ENCODE measurements at regions not wholly inside any gene's neighbourhood (a gene's known extent, or its start where the extent isn't known, plus 50 kb on each side); places are given as distances from the start of the nearest gene placed in this dataset.

DNA sequence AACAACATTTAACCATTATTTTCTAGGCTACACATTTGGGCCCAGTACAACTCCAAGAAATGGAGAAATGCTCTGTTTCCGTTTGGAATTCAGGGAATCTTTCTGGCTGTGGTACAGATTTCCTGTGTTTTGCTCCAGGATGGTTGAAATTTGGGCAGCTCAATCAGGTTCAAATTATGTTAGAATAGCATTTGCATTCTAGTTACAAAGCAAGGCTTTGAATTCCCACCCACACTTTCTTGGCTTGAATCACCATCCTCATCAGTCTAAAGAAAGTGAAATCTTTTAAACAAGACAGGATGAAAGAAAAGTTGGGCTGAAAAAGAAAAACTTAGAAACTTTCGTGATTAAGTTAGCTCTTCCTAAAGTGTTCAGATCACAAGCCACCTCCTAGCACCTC is 98.1 kb upstream of the VCX3B start:
- DNase-seq (ENCODE audit: low read depth, low spot score), result no peak
- Mint-ChIP-seq H3K27ac (ENCODE audit: unreplicated experiment) (no peak overlapping the region), H3K4me1 (peaks cover 11% of the 10 kb centered on the region), H3K4me3 (no peak overlapping the region), H3K9me3 (peaks cover 4% of the 10 kb centered on the region), H3K27me3 (ENCODE audit: low read depth) (no peaks in the 10 kb centered on the region), H3K36me3 (ENCODE audit: low read depth) (no peaks in the 10 kb centered on the region)
- TF ChIP-seq, protein P1, sequence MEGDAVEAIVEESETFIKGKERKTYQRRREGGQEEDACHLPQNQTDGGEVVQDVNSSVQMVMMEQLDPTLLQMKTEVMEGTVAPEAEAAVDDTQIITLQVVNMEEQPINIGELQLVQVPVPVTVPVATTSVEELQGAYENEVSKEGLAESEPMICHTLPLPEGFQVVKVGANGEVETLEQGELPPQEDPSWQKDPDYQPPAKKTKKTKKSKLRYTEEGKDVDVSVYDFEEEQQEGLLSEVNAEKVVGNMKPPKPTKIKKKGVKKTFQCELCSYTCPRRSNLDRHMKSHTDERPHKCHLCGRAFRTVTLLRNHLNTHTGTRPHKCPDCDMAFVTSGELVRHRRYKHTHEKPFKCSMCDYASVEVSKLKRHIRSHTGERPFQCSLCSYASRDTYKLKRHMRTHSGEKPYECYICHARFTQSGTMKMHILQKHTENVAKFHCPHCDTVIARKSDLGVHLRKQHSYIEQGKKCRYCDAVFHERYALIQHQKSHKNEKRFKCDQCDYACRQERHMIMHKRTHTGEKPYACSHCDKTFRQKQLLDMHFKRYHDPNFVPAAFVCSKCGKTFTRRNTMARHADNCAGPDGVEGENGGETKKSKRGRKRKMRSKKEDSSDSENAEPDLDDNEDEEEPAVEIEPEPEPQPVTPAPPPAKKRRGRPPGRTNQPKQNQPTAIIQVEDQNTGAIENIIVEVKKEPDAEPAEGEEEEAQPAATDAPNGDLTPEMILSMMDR (conservative IDR thresholded peaks at IDR 0.05), result no peak

DNA sequence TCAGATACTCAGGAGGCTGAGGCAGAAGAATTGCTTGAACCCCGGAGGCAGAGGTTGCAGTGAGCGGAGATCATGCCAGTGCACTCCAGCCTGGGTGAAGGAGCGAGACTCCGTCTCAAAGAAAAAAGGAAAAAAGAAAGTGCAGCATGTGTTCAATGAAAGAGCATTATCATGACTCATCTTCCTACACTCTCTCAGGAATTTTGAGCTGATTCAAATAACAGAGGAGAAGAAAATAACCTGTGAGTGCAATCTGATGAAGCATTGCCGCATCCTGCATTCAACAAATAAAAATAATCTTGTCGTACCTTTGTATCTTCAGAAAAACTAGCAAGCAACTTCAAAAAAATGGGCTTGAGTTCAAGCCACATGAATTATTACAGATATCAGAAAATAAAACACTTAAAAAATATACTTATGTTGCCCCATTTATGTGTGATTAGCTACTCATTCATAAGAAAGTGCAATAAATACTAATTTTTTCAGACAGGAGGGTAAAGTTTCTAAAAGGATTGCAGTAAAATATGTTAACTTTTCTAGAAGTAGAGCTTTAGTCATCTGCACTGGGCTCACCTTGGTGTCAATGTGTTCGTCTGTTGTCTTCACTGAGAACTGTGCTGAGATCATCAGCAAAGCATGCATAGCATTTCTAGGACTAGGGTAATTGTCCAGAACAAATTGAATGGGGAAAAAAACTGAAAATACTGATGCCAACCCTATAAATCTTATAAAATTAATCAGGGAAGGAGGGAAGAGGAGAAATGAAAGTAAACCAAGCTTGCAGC is 90.4 kb upstream of the VCX3B start:
- H3K9me3 Mint-ChIP-seq, result peaks cover 18% of the 10 kb centered on the region
- no peak overlapping the region for H3K4me3 Mint-ChIP-seq
- H3K27ac Mint-ChIP-seq (ENCODE audit: unreplicated experiment), result no peak overlapping the region
- no peak for DNase-seq (ENCODE audit: low read depth, low spot score)
- no peaks in the 10 kb centered on the region for H3K4me1 Mint-ChIP-seq
- TF ChIP-seq, protein P1 (conservative IDR thresholded peaks at IDR 0.05), result no peak
- peaks cover 8% of the 10 kb centered on the region for H3K36me3 Mint-ChIP-seq (ENCODE audit: low read depth)
- no peaks in the 10 kb centered on the region for H3K27me3 Mint-ChIP-seq (ENCODE audit: low read depth)

DNA sequence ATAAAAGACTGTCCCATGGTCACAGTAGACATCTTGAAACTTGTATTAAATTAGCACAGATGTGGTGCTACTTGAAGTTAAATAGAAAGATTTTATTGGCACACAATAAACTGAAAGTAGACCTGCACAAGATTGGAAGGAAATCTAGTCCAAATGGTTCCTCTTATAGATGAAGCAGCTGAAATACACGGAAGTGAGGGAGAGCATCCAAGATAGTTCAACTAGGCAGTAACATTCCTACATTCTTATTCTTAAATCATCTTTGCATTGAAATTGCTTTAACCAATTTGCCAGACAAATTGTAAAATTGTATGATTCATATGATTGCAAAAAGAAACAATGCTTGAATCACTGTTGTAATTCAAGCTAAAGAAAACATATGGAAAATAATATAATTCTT is 87.6 kb upstream of the VCX3B start:
- Mint-ChIP-seq H3K36me3 (ENCODE audit: low read depth) (peaks cover 5% of the 10 kb centered on the region), H3K4me3 (no peak overlapping the region), H3K4me1 (no peaks in the 10 kb centered on the region), H3K27ac (ENCODE audit: unreplicated experiment) (no peak overlapping the region), H3K27me3 (ENCODE audit: low read depth) (peaks cover 3% of the 10 kb centered on the region), H3K9me3 (peaks cover 13% of the 10 kb centered on the region)
- no peak for DNase-seq (ENCODE audit: low read depth, low spot score)
- TF ChIP-seq, protein P1 (conservative IDR thresholded peaks at IDR 0.05), result no peak

DNA sequence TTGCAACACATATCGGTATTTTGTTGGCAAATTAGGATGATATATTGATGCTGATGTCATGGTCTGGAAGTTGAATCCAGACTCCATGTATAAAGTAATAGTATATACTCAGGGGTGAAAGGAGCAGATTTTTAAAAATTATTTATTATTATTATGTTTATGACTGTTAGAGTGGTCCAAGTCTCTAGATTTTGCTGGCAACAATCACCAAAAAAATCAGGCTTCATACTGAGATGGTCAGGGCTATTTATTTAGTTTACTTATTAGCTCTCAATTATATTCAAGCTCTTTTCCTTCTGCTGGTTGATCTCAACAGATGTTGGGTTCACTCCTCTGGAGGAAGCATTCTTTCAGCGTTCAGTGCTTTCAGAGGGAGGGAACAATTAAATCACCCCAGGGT is 73.9 kb upstream of the VCX3B start:
- Mint-ChIP-seq H3K36me3 (ENCODE audit: low read depth) (no peaks in the 10 kb centered on the region), H3K27me3 (ENCODE audit: low read depth) (peaks cover 2% of the 10 kb centered on the region), H3K27ac (ENCODE audit: unreplicated experiment) (no peak overlapping the region), H3K9me3 (peaks cover 5% of the 10 kb centered on the region), H3K4me3 (no peak overlapping the region), H3K4me1 (peaks cover 6% of the 10 kb centered on the region)
- TF ChIP-seq, protein P1 (conservative IDR thresholded peaks at IDR 0.05), result no peak
- no peak for DNase-seq (ENCODE audit: low read depth, low spot score)

DNA sequence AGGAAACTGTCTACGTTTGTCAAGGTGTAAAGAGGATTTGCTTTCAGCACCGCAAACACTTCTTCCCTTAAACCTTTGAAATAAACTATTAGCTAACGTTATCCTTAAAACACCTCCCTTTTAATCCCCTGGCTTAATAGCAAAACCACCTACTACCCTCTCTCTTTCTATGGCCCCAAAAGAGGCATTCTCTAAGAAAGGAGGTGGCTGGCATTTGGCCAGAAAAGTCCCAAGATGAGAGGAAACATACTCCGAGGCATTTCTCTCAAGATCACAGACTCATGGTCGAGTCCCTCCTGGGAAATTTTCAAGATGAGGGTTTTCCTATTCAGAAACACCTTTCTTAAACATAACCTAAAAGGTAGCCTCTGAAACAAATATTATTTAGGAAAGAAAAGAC is 60.6 kb upstream of the VCX3B start:
- Mint-ChIP-seq H3K36me3 (ENCODE audit: low read depth) (no peaks in the 10 kb centered on the region), H3K9me3 (peaks cover 3% of the 10 kb centered on the region), H3K27ac (ENCODE audit: unreplicated experiment) (no peak overlapping the region), H3K4me3 (no peak overlapping the region), H3K4me1 (no peaks in the 10 kb centered on the region), H3K27me3 (ENCODE audit: low read depth) (no peaks in the 10 kb centered on the region)
- TF ChIP-seq, protein P1 (conservative IDR thresholded peaks at IDR 0.05), result no peak
- no peak for DNase-seq (ENCODE audit: low read depth, low spot score)
